IgD-negative memory B cell (primary cell): ENCODE measurements at regions not wholly inside any gene's neighbourhood (a gene's known extent, or its start where the extent isn't known, plus 50 kb on each side); places are given as distances from the start of the nearest gene placed in this dataset.
"Not testable (repeated sequence)": the region's sequence is repeated elsewhere in the genome, so short reads cannot be mapped to it uniquely, and the experiment has no call there.

Experiments
- H3K27ac Mint-ChIP-seq, 3 donors: one replicate each; pipeline ENCODE4 v1.8.0; 2020 to 2022; ENCODE audit warnings: mild to moderate bottlenecking in 3 of 3, mixed read lengths in 3 of 3, moderate library complexity in 1 of 3
- H3K27me3 Mint-ChIP-seq: one replicate; pipeline ENCODE4 v1.8.0; 2021; ENCODE audit warnings: mixed read lengths
- H3K36me3 Mint-ChIP-seq: one replicate; pipeline ENCODE4 v1.8.0; 2020; ENCODE audit warnings: mild to moderate bottlenecking, mixed read lengths
- H3K4me1 Mint-ChIP-seq, 3 donors: one replicate each; pipeline ENCODE4 v1.8.0; 2020 to 2022; ENCODE audit warnings: mixed read lengths in 3 of 3, mild to moderate bottlenecking in 1 of 3
- H3K4me3 Mint-ChIP-seq, 4 donors: one replicate each; pipeline ENCODE4 v1.8.0; 2020 to 2022; ENCODE audit warnings: mild to moderate bottlenecking in 4 of 4, mixed read lengths in 4 of 4, moderate library complexity in 3 of 4
- H3K9me3 Mint-ChIP-seq, 3 donors: one replicate each; pipeline ENCODE4 v1.8.0; 2020 to 2021; ENCODE audit warnings: mixed read lengths in 3 of 3, mild to moderate bottlenecking in 1 of 3

DNA sequence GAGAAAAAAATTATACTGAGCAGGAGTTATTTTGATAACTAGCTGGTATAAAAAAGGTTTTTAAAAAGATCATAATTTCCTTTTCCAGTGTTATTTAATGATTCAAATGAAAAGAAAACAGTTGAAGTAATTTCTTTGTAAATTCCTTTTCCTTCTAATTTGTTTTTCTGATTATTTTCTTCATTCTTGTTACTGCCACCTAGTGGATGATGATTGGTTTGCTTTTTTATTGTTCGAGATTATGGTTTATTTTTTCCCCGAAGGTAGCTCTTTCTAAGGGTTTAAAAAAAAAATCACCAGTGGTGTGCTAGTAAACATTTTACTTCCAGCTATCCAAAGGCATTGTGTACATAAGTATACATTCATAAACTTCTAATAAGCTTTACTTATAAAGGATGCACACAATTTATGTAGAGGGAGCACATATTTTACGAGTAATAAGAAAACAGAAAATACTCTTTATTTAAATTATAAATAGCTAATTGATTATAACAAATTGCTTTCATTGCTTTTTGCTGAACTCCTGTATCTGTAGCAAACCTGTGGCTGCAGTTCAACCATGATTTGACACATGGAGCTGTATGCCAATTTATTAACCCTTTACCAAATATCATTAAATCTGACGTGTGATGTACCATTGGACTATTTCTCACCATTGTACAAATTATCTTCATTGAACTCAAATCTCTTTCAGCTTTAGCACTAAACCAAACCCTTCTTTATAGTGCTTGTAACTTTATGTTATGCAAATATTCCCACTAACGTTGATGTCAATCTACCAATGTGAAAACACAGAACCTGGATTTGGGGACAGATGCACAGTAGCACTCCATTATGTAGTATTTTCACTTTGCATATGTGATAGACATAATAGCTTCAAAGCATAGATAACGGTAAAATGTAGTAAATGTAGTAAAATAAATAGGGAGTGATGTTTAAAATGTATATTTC, 97.8 kb upstream of the ANK2 start:
- Mint-ChIP-seq H3K27me3 (peaks cover 1% of the 10 kb centered on the region), H3K27ac (no peak overlapping the region), H3K4me3 (no peak overlapping the region), H3K36me3 (no peaks in the 10 kb centered on the region), H3K9me3 (no peaks in the 10 kb centered on the region), H3K4me1 (peaks cover 0 to 4% (median 2%) of the 10 kb centered on the region in 3 donors)

DNA sequence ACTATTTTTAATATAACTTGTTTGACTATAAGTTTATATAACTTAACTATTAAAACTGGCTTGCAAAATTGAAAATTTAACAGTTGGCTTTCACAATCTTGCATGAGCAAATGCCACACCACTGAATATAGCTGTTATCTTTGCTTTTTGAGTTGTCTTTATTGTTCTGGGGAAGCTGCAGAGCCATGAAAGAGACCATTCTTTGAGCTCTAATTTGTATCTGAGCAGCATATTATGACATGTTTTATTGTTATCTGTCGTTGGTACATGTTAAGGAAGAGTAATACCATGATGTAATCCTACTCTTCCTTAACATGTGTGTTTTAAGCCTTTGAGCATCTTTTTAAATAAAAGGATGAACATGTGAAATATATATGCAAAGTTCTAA, 97.1 kb upstream of the ANK2 start:
- Mint-ChIP-seq H3K9me3 (no peaks in the 10 kb centered on the region), H3K36me3 (no peaks in the 10 kb centered on the region), H3K4me1 (peaks cover 0 to 4% (median 2%) of the 10 kb centered on the region in 3 donors), H3K27me3 (peaks cover 1% of the 10 kb centered on the region), H3K27ac (no peak overlapping the region), H3K4me3 (no peak overlapping the region)

DNA sequence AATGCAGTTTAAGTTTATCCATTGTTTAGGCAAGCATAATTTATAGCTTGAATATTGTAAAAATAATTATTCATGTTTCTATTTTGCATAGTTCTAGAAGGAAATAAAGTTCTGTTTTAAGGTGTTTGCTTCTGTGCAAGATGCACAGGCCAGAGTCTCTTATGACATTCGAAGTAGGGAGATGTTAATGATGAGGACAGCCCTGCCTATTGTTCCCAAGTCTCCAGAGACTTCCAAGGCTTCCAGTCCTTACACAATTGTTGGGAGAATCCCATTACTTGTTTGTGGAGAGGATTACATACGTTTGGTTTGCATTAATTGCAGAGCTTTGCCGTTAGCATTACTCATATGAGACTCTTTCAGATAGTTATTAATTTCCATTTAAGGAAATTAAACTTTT, 96.2 kb upstream of the ANK2 start:
- H3K4me3 Mint-ChIP-seq = no peak overlapping the region
- peaks cover 0 to 4% (median 2%) of the 10 kb centered on the region in 3 donors for H3K4me1 Mint-ChIP-seq
- no peaks in the 10 kb centered on the region for H3K9me3 Mint-ChIP-seq

DNA sequence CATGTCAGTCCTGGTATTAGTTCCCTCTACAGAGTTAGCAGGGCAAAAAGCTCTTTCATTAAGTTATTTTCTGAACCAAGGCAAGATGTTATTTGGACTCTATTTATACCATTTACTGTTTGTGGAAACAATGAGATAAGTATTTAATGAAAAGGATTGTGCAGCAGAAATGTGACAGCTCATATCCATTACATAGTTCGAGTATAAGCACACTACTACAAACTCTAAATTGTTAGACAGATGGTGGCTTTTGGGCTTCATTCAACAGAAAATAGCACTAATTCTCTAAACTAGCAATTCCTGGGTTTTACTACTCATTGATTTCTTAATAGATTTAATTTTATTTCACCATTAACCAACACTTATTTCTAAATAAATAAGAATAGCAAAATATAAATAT, 95.2 kb upstream of the ANK2 start:
- no peaks in the 10 kb centered on the region for H3K36me3 Mint-ChIP-seq
- no peaks in the 10 kb centered on the region for H3K9me3 Mint-ChIP-seq
- peaks cover 1% of the 10 kb centered on the region for H3K27me3 Mint-ChIP-seq
- no peak overlapping the region for H3K27ac Mint-ChIP-seq
- H3K4me3 Mint-ChIP-seq = no peak overlapping the region
- H3K4me1 Mint-ChIP-seq = peaks cover 0 to 4% (median 2%) of the 10 kb centered on the region in 3 donors

More for the DNA sequence above, 96.2 kb upstream of the ANK2 start:
- no peaks in the 10 kb centered on the region for H3K36me3 Mint-ChIP-seq
- peaks cover 1% of the 10 kb centered on the region for H3K27me3 Mint-ChIP-seq
- no peak overlapping the region for H3K27ac Mint-ChIP-seq

DNA sequence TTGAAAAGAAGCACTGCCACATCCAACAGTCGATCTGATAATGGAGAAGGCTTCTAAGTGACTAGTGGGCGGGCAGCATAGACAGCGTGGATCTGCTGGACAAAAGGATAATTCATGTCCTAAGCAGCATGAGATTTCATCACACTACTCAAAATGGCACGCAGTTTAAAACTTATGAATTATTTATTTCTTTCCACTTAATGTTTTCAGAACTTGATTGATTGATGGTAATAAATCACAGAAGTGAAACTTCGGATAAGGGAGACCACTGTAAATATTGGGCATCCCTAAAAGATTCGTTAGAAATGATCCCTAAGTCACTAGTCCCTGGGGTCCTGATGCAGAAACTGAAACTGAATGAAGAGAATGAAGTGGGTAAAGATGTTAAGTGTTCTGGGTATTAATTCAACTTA, 93.0 kb upstream of the ANK2 start:
- Mint-ChIP-seq H3K4me1 (peaks cover 0 to under 1% (median under 1%) of the 10 kb centered on the region in 3 donors), H3K36me3 (no peaks in the 10 kb centered on the region), H3K9me3 (no peaks in the 10 kb centered on the region), H3K27ac (no peak overlapping the region), H3K27me3 (peaks cover 1% of the 10 kb centered on the region), H3K4me3 (no peak overlapping the region)

DNA sequence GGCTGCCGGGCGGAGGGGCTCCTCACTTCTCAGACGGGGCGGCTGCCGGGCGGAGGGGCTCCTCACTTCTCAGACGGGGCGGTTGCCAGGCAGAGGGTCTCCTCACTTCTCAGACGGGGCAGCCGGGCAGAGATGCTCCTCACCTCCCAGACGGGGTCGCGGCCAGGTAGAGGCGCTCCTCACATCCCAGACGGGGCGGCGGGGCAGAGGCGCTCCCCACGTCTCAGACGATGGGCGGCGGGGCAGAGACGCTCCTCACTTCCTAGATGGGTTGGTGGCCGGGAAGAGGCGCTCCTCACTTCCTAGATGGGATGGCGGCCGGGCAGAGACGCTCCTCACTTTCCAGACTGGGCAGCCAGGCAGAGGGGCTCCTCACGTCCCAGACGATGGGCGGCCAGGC, 91.7 kb upstream of the ANK2 start:
- not testable (repeated sequence) for H3K36me3 Mint-ChIP-seq, H3K9me3 Mint-ChIP-seq, H3K4me1 Mint-ChIP-seq, H3K4me3 Mint-ChIP-seq, H3K27ac Mint-ChIP-seq, H3K27me3 Mint-ChIP-seq

DNA sequence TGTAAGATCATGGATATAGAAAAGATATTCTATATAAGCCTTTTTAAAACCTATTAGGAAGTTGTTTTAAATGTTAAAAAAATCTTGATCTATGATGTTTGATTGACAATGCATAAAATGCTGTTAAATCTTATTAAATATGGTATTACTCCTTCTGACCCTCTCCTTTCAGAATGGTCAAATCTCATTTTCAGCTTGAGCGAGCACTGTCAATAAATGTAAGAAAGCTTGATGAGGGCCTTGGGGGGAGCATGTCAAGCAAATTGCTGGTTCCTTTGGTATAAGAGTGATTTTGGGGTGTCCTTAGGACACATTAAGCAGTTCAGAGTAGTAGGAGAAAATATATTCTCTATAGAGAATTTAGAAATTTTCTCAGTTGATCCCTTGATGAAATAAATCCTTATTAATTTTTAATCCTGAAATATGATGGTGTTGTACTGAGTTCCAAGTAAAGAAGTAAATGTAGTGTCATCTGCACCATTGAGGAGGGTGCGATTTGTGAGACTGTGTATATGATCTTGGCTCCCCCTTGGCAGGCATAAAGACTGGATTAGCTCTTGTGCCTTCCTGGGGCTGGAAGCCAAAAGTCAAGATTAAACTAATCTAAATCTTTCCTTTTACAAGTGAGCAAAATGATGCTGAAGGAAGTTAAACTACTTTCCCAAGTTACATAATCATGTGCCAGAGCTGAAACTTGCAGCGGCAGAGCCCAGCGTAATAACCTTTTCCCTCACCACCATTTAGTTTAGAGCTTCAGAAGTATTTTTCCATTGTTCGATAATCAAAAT, 82.6 kb upstream of the ANK2 start:
- H3K4me3 Mint-ChIP-seq = no peak overlapping the region
- H3K4me1 Mint-ChIP-seq = no peaks in the 10 kb centered on the region
- H3K27ac Mint-ChIP-seq = no peak overlapping the region
- H3K36me3 Mint-ChIP-seq = no peaks in the 10 kb centered on the region
- H3K9me3 Mint-ChIP-seq = peaks cover 3 to 4% (median 4%) of the 10 kb centered on the region in 3 donors
- no peaks in the 10 kb centered on the region for H3K27me3 Mint-ChIP-seq

DNA sequence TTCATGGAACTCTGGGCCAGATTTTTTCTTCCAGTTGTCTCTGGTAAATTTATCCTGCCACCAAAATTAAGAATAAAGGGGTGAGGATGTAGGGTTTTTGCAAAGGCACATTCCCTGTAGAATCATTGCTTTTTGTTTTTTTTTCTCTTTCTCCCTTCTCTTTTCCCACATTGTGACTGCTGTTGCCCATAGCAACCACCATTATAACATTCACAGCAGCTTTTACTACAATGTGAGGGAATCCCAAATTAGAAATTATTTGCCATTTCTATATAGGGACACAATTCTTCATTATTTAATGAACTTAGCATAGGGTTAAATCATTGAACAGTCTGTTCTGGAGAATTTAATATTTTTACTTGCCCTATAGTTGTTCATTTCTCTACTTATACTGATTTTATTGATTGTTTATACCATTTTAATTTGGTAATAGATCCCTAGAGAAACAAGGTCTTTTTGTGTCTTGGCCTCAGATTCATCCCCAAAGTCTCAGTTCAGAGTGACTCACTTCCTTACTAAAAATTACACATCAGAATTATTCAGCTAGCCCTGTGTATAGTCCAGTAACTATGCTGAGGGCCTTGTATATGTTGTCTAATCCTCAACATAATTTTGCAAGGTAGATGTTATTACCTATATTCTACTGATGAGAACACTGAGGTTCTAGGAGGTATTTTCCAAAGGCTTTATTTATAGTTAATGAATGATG, 80.8 kb upstream of the ANK2 start:
- Mint-ChIP-seq H3K4me3 (no peak overlapping the region), H3K27me3 (no peaks in the 10 kb centered on the region), H3K4me1 (no peaks in the 10 kb centered on the region), H3K9me3 (peaks cover 3 to 4% (median 4%) of the 10 kb centered on the region in 3 donors), H3K36me3 (no peaks in the 10 kb centered on the region), H3K27ac (no peak overlapping the region)

DNA sequence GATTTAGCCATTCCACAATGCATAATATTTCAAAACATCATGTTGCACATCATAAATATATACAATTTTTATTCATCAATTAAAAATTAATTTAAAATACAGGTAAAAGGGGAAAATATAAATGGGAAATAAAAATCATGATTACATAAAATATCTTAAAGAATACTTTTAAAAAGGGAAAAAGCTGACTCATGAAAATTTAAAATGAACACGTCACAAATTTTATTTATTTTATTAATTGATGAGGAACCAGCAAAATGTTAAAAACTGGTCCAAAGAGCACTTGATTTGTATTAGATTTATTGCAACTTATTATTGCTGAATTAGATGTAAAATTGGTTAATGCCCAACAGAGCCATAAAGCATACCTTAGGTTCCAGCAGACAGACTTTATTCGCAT, 78.5 kb upstream of the ANK2 start:
- Mint-ChIP-seq H3K27ac (no peak overlapping the region), H3K36me3 (no peaks in the 10 kb centered on the region), H3K9me3 (no peaks in the 10 kb centered on the region), H3K27me3 (no peaks in the 10 kb centered on the region), H3K4me1 (no peaks in the 10 kb centered on the region), H3K4me3 (no peak overlapping the region)

DNA sequence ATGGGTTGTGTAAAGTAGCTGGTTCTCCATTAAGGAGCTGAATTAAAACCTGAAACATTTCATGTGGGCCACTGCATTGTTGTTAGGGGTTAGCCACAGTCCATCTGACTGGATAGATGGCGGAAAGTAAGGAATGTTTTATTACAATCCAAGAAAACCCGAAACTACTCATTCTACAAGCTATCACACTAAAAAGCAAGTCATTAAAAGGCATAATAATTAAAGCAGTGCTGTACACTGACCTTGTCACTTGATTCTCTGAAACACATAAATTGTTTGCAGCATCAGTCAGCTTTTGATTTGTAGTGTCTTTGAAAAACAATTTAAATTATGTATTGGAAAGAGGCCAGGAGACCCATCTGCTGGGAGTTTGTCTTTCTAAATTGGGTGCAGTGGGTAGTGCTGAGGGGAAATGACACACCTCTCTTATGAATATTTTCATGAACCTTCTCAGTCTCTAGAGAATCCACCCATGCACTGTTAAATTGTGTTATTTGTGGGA, 75.7 kb upstream of the ANK2 start:
- H3K9me3 Mint-ChIP-seq = no peaks in the 10 kb centered on the region
- H3K4me1 Mint-ChIP-seq = no peaks in the 10 kb centered on the region
- H3K27me3 Mint-ChIP-seq = no peaks in the 10 kb centered on the region
- no peak overlapping the region for H3K4me3 Mint-ChIP-seq
- no peak overlapping the region for H3K27ac Mint-ChIP-seq
- no peaks in the 10 kb centered on the region for H3K36me3 Mint-ChIP-seq

DNA sequence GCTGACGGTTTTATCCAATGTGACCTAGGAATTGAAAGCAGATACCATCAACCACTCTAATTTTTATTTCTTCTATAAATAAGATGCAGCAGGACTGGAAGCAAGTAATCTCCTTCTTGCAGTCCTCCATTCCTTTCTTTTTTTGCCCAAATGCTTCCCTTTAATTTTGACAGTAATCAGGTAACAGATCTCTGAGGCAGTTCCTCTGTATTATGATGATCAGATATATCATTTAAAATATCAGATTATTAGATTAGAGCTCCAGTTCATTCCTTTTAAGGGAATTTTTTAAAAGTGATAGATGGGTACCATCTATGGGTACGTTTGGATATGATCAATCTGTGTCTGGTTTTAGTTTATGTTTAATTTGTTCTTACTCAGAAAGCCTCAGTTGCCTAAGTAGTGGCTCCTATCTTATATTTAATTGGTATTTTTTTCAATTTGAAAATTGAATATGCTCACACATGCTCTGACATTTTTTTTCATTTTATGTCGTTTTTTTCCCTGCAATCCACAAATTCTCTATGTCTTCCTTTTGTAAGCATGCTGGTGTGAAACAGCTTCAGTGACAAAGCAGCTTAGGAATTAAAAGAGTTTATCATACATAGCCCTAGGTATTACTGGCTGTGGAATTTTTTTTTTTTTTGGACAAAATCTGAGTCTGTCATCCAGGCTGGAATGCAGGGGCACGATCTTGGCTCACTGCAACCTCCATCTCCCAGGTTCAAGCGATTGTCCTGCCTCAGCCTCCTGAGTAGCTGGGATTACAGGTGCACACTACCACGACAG, 73.7 kb upstream of the ANK2 start:
- Mint-ChIP-seq H3K4me1 (no peaks in the 10 kb centered on the region), H3K4me3 (no peak overlapping the region), H3K9me3 (no peaks in the 10 kb centered on the region), H3K27ac (no peak overlapping the region), H3K27me3 (no peaks in the 10 kb centered on the region), H3K36me3 (no peaks in the 10 kb centered on the region)

DNA sequence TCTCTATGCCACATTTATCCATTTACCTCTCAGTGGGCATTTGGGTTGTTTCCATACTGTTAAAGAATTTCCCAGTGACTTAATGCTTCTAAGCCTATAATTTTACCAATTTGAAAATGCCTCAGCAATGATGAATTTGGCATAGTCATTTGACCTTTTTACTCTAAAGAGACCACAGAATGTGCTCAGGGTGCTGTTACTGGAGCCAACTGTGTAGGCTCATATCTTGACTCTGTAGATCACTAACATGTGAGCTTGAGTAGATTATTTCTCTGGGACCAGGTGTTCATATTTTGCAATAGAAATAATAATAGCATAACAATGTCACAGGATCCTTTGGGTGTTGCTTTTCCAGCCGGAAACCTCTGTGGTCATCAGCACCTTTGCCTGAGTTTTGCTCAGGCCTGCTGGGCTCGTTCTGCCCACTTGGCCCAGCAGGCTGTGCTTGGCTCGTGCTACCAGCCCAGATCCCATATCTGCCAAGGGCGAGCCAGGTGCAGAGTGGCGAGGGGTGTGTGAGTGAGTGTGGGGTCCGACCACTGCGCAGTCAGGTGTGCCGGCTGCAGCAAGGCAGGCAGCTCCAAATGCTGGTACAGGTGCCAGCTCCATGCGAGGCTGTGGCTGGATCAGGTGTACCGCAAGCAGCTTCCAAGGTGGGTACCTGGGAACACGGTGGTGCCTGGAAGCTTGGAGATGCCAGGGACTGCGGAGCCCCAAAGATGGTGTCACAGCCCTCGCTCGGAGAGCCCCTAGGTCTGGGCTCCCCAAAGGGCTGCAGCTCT, 70.6 kb upstream of the ANK2 start:
- Mint-ChIP-seq H3K27me3 (no peaks in the 10 kb centered on the region), H3K4me1 (no peaks in the 10 kb centered on the region), H3K4me3 (no peak overlapping the region), H3K9me3 (no peaks in the 10 kb centered on the region), H3K36me3 (no peaks in the 10 kb centered on the region), H3K27ac (no peak overlapping the region)

DNA sequence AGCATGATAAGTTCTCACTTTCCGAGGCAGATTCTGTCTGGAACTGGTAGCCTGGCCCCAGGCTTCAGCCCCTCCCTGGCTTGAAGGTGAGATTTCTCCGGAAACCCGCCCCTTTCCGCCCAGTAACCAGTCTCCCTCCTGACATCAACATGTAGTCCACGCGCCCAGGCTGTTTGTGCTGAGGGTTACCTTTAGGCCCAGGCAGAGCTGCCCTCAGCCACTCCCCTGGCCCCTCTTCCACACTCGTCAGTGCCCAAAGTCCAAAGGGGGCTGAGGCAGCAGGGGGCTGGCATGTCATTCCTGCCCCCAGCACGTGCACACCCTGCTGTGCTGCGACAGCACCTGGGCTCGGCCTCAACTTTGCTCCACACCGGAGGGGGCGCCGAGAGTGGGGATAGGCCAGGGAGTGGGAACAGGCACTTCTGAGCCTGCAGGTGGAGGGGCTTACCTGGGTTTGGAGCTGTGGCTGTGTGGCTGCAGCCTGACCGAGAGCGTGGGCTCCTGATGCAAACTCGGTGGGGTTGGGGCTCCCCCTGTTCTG, 69.5 kb upstream of the ANK2 start:
- H3K36me3 Mint-ChIP-seq = no peaks in the 10 kb centered on the region
- no peaks in the 10 kb centered on the region for H3K27me3 Mint-ChIP-seq
- no peak overlapping the region for H3K27ac Mint-ChIP-seq
- no peaks in the 10 kb centered on the region for H3K4me1 Mint-ChIP-seq
- H3K9me3 Mint-ChIP-seq = peaks cover 0 to 2% (median 0%) of the 10 kb centered on the region in 3 donors
- H3K4me3 Mint-ChIP-seq = no peak overlapping the region
